ENCODE measurements at regions not wholly inside any gene's neighbourhood (a gene's known extent, or its start where the extent isn't known, plus 50 kb on each side); places are given as distances from the start of the nearest gene placed in this dataset.

DNA sequence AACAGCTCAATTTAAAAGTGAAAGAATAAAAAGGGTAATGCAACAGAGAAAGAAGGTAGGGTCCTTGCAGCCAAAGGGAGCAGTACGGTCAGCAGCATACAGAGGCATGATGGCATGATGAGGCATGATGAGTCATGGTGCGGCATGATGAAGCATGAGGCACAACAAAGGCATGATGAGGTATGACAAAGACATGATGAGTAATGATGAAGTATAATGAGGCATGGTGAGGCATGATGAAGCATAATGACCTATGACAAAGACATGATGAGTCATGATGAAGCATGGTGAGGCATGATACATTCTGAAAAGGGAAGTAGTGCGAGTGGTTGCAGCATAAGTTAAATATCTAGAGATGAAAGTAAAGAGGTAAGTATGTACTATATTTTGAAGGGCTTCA lies 673.2 kb downstream of the TMEM182 start:
- TF ChIP-seq CTCF (IDR thresholded peaks at IDR 0.05): no peak
- TF ChIP-seq REST (IDR thresholded peaks at IDR 0.05; ENCODE audit: insufficient read depth in 1 of 2, low read depth in 2 of 2, low read length in 1 of 2): no peak

Measured in Panc1 (cell line).